SK-N-SH treated with all-trans-retinoic acid at 6 μM for 48 hours (cell line): ENCODE measurements at regions not wholly inside any gene's neighbourhood (a gene's known extent, or its start where the extent isn't known, plus 50 kb on each side); places are given as distances from the start of the nearest gene placed in this dataset.

Source experiments
- OSR1 ChIP-seq: fragments of 250-450 bp; sonication (Bioruptor Pico); IDR thresholded peaks from 2 replicates; pipeline ENCODE4 v1.8.0; 2022; ENCODE audit warnings: moderate library complexity, mild to moderate bottlenecking, inconsistent platforms
- PATZ1 ChIP-seq: fragments of 250-450 bp; sonication (Bioruptor Pico); IDR thresholded peaks from 2 replicates; pipeline ENCODE4 v1.8.0; 2020; ENCODE audit warnings: mild to moderate bottlenecking, moderate library complexity, borderline replicate concordance
- POU6F1 ChIP-seq: fragments of 250-450 bp; sonication (Bioruptor Pico); IDR thresholded peaks from 2 replicates; pipeline ENCODE4 v1.8.0; 2021; ENCODE audit warnings: low read depth, mild to moderate bottlenecking, moderate library complexity, borderline replicate concordance
- ZNF70 ChIP-seq: fragments of 450-650 bp; formaldehyde crosslinking; IDR thresholded peaks from 2 replicates; pipeline ENCODE4 v1.5.0; 2020; ENCODE audit warnings: mild to moderate bottlenecking, moderate library complexity

GRCh38 chr9:80948876-80949275 lies 740.5 kb downstream of the TLE1 start:
- TF ChIP-seq ZNF70 (CRISPR knock-in tag) (no peak), OSR1 (CRISPR knock-in tag) (no peak), PATZ1 (no peak), POU6F1 (no peak)
